Suprapubic skin (tissue), 4 donors: ENCODE measurements at regions not wholly inside any gene's neighbourhood (a gene's known extent, or its start where the extent isn't known, plus 50 kb on each side); places are given as distances from the start of the nearest gene placed in this dataset.

Experiments
- DNase-seq, 2 donors: peaks; one replicate each; pipeline ENCODE4 v3.0.0-alpha.2; 2019; ENCODE audit warnings: low spot score in 2 of 2
- H3K27ac ChIP-seq: fragments of 200-600 bp; sonication (generic); one replicate; pipeline ENCODE4 v1.5.1; 2019
- H3K27me3 ChIP-seq: fragments of 200-600 bp; sonication (generic); one replicate; pipeline ENCODE4 v1.5.1; 2019
- H3K36me3 ChIP-seq: fragments of 200-600 bp; sonication (generic); one replicate; pipeline ENCODE4 v1.5.1; 2019
- H3K4me1 ChIP-seq: fragments of 200-600 bp; sonication (generic); one replicate; pipeline ENCODE4 v1.5.1; 2019
- H3K4me3 ChIP-seq: fragments of 200-600 bp; sonication (generic); one replicate; pipeline ENCODE4 v1.5.1; 2019; ENCODE audit warnings: mild to moderate bottlenecking
- H3K9me3 ChIP-seq: fragments of 200-600 bp; sonication (generic); one replicate; pipeline ENCODE4 v1.5.1; 2019
- CTCF ChIP-seq, 2 donors: fragments of 200-600 bp in 1 of 2; fragments of 450-650 bp in 1 of 2; sonication (generic) in 1 of 2; IDR thresholded peaks; one replicate each; pipeline ENCODE4 v1.5.1; 2016 to 2019; ENCODE audit warnings: antibody characterized with exemption in 2 of 2, mild to moderate bottlenecking in 1 of 2, moderate library complexity in 1 of 2
- EP300 ChIP-seq: sonication (generic); formaldehyde crosslinking; IDR thresholded peaks from one replicate; pipeline ENCODE4 v1.6.1; 2017; ENCODE audit warnings: antibody characterized with exemption
- POLR2A ChIP-seq, 2 donors: fragments of 450-650 bp; IDR thresholded peaks; one replicate each; pipeline ENCODE4 v1.6.1; 2017; ENCODE audit warnings: antibody characterized with exemption in 2 of 2, mild to moderate bottlenecking in 2 of 2, moderate library complexity in 2 of 2
- POLR2AphosphoS5 ChIP-seq, 3 donors: sonication (generic); formaldehyde crosslinking; IDR thresholded peaks; one replicate each; pipeline ENCODE4 v1.6.1; 2017; ENCODE audit warnings: antibody characterized with exemption in 3 of 3
- WGBS: methylation state at CpG from one replicate; pipeline ENCODE4 v1.1.5; 2018; 5-methylcytosine and 5-hydroxymethylcytosine counted together

GRCh38 chr10:62534031-62534430, 159.9 kb downstream of the ZNF365 start:
- TF ChIP-seq CTCF (IDR thresholded peaks at IDR 0.05) (no peak), POLR2AphosphoS5 (IDR thresholded peaks at IDR 0.05) (no peak), POLR2A (IDR thresholded peaks at IDR 0.05) (no peak), EP300 (no peak)
- DNase-seq: no peak
- Histone ChIP-seq H3K36me3 (no peaks in the 10 kb centered on the region), H3K4me1 (no peaks in the 10 kb centered on the region), H3K27ac (no peak overlapping the region), H3K4me3 (no peak overlapping the region), H3K27me3 (no peaks in the 10 kb centered on the region), H3K9me3 (no peaks in the 10 kb centered on the region)
- 80% methylated on average over 2 of the region's 2 CpGs for WGBS

GRCh38 chr10:62538606-62539005, 164.4 kb downstream of the ZNF365 start:
- Histone ChIP-seq H3K4me3 (no peak overlapping the region), H3K9me3 (no peaks in the 10 kb centered on the region), H3K27ac (no peak overlapping the region), H3K4me1 (no peaks in the 10 kb centered on the region), H3K27me3 (no peaks in the 10 kb centered on the region), H3K36me3 (no peaks in the 10 kb centered on the region)
- WGBS: 87% methylated on average over 6 of the region's 6 CpGs
- DNase-seq: no peak
- no peak for TF ChIP-seq EP300
- no peak for TF ChIP-seq CTCF (IDR thresholded peaks at IDR 0.05)
- no peak for TF ChIP-seq POLR2A (IDR thresholded peaks at IDR 0.05)
- TF ChIP-seq POLR2AphosphoS5 (IDR thresholded peaks at IDR 0.05): no peak

GRCh38 chr10:62540389-62540788, 166.2 kb downstream of the ZNF365 start:
- no peak for DNase-seq

GRCh38 chr10:62541811-62542210, 167.6 kb downstream of the ZNF365 start:
- DNase-seq: no peak
- Histone ChIP-seq H3K27ac (no peak overlapping the region), H3K9me3 (no peaks in the 10 kb centered on the region), H3K4me3 (no peak overlapping the region), H3K27me3 (no peaks in the 10 kb centered on the region), H3K36me3 (no peaks in the 10 kb centered on the region), H3K4me1 (peaks cover 14% of the 10 kb centered on the region)
- 69% methylated on average over 7 of the region's 7 CpGs for WGBS
- no peak for TF ChIP-seq POLR2AphosphoS5 (IDR thresholded peaks at IDR 0.05)

More at GRCh38 chr10:62540389-62540788, 166.2 kb downstream of the ZNF365 start:
- Histone ChIP-seq H3K27me3 (no peaks in the 10 kb centered on the region), H3K9me3 (no peaks in the 10 kb centered on the region), H3K4me3 (no peak overlapping the region), H3K4me1 (peaks cover 8% of the 10 kb centered on the region), H3K36me3 (no peaks in the 10 kb centered on the region), H3K27ac (no peak overlapping the region)
- WGBS: 27% methylated on average over 3 of the region's 3 CpGs
- TF ChIP-seq POLR2AphosphoS5 (IDR thresholded peaks at IDR 0.05) (no peak), CTCF (IDR thresholded peaks at IDR 0.05) (no peak), EP300 (no peak), POLR2A (IDR thresholded peaks at IDR 0.05) (no peak)

- Histone ChIP-seq H3K4me1 (peaks cover 14% of the 10 kb centered on the region), H3K36me3 (no peaks in the 10 kb centered on the region), H3K9me3 (no peaks in the 10 kb centered on the region), H3K27me3 (no peaks in the 10 kb centered on the region), H3K27ac (no peak overlapping the region), H3K4me3 (no peak overlapping the region)
- WGBS: 84% methylated on average over 9 of the region's 9 CpGs
- TF ChIP-seq EP300: no peak
- no peak for TF ChIP-seq POLR2A (IDR thresholded peaks at IDR 0.05)
- no peak for TF ChIP-seq POLR2AphosphoS5 (IDR thresholded peaks at IDR 0.05)
- no peak for TF ChIP-seq CTCF (IDR thresholded peaks at IDR 0.05)
- DNase-seq: no peak
Observed at GRCh38 chr10:62543571-62544355, 169.6 kb downstream of the ZNF365 start.
